ENCODE measurements at regions not wholly inside any gene's neighbourhood (a gene's known extent, or its start where the extent isn't known, plus 50 kb on each side); places are given as distances from the start of the nearest gene placed in this dataset.

DNA sequence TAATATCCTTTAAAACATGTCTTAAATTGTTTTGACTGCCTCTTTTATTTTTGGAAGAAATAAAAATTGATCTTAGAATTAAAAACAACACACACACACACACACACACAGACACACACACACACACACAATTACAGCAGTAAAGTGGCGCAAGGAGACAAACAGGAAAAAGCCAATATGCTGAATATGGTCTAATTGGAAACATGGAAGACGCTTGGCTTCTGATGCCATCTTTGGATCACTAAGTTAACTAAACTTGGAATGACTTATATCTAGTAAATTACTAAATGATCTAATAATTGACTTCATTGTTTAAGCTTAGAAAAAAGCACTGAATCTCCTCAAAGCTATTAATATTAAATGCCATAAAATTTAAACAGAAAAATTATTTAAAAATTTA is 1093.4 kb downstream of the ADGRL3 start:
- TF ChIP-seq, protein P1, sequence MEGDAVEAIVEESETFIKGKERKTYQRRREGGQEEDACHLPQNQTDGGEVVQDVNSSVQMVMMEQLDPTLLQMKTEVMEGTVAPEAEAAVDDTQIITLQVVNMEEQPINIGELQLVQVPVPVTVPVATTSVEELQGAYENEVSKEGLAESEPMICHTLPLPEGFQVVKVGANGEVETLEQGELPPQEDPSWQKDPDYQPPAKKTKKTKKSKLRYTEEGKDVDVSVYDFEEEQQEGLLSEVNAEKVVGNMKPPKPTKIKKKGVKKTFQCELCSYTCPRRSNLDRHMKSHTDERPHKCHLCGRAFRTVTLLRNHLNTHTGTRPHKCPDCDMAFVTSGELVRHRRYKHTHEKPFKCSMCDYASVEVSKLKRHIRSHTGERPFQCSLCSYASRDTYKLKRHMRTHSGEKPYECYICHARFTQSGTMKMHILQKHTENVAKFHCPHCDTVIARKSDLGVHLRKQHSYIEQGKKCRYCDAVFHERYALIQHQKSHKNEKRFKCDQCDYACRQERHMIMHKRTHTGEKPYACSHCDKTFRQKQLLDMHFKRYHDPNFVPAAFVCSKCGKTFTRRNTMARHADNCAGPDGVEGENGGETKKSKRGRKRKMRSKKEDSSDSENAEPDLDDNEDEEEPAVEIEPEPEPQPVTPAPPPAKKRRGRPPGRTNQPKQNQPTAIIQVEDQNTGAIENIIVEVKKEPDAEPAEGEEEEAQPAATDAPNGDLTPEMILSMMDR (IDR thresholded peaks at IDR 0.05), result no peak
- TF ChIP-seq POLR2A (IDR thresholded peaks at IDR 0.05), result no peak
